Tibial nerve (tissue), 4 donors: ENCODE measurements at regions not wholly inside any gene's neighbourhood (a gene's known extent, or its start where the extent isn't known, plus 50 kb on each side); places are given as distances from the start of the nearest gene placed in this dataset.

Experiments
- DNase-seq, 2 donors: peaks; one replicate each; pipeline ENCODE4 v3.0.0-alpha.2; 2019; ENCODE audit warnings: low spot score in 2 of 2
- H3K27ac ChIP-seq, 4 donors: fragments of 200-600 bp; sonication (generic) in 3 of 4; one replicate each; pipeline ENCODE4 v1.5.1; 2017 to 2019; ENCODE audit warnings: mild to moderate bottlenecking in 1 of 4
- H3K27me3 ChIP-seq, 2 donors: fragments of 200-600 bp; sonication (generic) in 1 of 2; one replicate each; pipeline versions ENCODE4 v1.5.1 to v1.6.0; 2017 to 2019
- H3K36me3 ChIP-seq, 3 donors: fragments of 200-600 bp; sonication (generic); one replicate each; pipeline ENCODE4 v1.5.1; 2018 to 2019
- H3K4me1 ChIP-seq, 4 donors: fragments of 200-600 bp; sonication (generic) in 3 of 4; one replicate each; pipeline ENCODE4 v1.5.1; 2017 to 2019
- H3K4me3 ChIP-seq, 4 donors: fragments of 200-600 bp; sonication (generic) in 3 of 4; one replicate each; pipeline ENCODE4 v1.5.1; 2017 to 2019; ENCODE audit warnings: mild to moderate bottlenecking in 1 of 4, moderate library complexity in 1 of 4
- H3K9me3 ChIP-seq, 4 donors: fragments of 200-600 bp; sonication (generic) in 3 of 4; one replicate each; pipeline ENCODE4 v1.5.1; 2017 to 2019
- EP300 ChIP-seq, 2 donors: sonication (generic); formaldehyde crosslinking; IDR thresholded peaks; one replicate each; pipeline ENCODE4 v1.6.1; 2017; ENCODE audit warnings: antibody characterized with exemption in 2 of 2, mild to moderate bottlenecking in 1 of 2
- POLR2A ChIP-seq, 2 donors: fragments of 450-650 bp; IDR thresholded peaks; one replicate each; pipeline ENCODE4 v1.6.1; 2017; ENCODE audit warnings: antibody characterized with exemption in 2 of 2, mild to moderate bottlenecking in 2 of 2, moderate library complexity in 2 of 2
- WGBS, 2 donors: methylation state at CpG; one replicate each; pipeline ENCODE4 v1.1.5; 2018; 5-methylcytosine and 5-hydroxymethylcytosine counted together
- TF ChIP-seq, protein P1 (sequence below), 5 experiments: fragments of 200-600 bp in 3 of 5; fragments of 450-650 bp in 2 of 5; sonication (generic) in 3 of 5; IDR thresholded peaks; one replicate each; pipeline ENCODE4 v1.5.1; 2016 to 2019; ENCODE audit warnings: antibody characterized with exemption in 5 of 5, mild to moderate bottlenecking in 3 of 5, moderate library complexity in 2 of 5

- no peak overlapping the region for H3K4me3 ChIP-seq
- no peak for DNase-seq
- peak overlapping the region; percentile 37 to 86 (median 72) for H3K27ac ChIP-seq
- H3K4me1 ChIP-seq = peaks cover under 1 to 77% (median 48%) of the 10 kb centered on the region in 4 donors
- 81 to 82% methylated on average over 20 to 21 of the region's 21 CpGs for WGBS, 2 donors
- H3K9me3 ChIP-seq = no peaks in the 10 kb centered on the region
- peaks cover 0 to 44% (median 0%) of the 10 kb centered on the region in 3 donors for H3K36me3 ChIP-seq
- no peaks in the 10 kb centered on the region for H3K27me3 ChIP-seq
- TF ChIP-seq, protein P1, sequence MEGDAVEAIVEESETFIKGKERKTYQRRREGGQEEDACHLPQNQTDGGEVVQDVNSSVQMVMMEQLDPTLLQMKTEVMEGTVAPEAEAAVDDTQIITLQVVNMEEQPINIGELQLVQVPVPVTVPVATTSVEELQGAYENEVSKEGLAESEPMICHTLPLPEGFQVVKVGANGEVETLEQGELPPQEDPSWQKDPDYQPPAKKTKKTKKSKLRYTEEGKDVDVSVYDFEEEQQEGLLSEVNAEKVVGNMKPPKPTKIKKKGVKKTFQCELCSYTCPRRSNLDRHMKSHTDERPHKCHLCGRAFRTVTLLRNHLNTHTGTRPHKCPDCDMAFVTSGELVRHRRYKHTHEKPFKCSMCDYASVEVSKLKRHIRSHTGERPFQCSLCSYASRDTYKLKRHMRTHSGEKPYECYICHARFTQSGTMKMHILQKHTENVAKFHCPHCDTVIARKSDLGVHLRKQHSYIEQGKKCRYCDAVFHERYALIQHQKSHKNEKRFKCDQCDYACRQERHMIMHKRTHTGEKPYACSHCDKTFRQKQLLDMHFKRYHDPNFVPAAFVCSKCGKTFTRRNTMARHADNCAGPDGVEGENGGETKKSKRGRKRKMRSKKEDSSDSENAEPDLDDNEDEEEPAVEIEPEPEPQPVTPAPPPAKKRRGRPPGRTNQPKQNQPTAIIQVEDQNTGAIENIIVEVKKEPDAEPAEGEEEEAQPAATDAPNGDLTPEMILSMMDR (IDR thresholded peaks at IDR 0.05) = no peak
- no peak for TF ChIP-seq EP300 (IDR thresholded peaks at IDR 0.05)
- no peak for TF ChIP-seq POLR2A (IDR thresholded peaks at IDR 0.05)
These were observed 114.7 kb downstream of the NCOR2 start for GRCh38 chr12:124452576-124453331.

- Histone ChIP-seq H3K36me3 (peaks cover 0 to 43% (median 0%) of the 10 kb centered on the region in 3 donors), H3K27me3 (no peaks in the 10 kb centered on the region), H3K4me1 (peaks cover 0 to 67% (median 39%) of the 10 kb centered on the region in 4 donors), H3K9me3 (no peaks in the 10 kb centered on the region), H3K27ac (no peak overlapping the region), H3K4me3 (no peak overlapping the region)
- 63 to 67% methylated on average over 10 to 12 of the region's 12 CpGs for WGBS, 2 donors
- DNase-seq = no peak
- TF ChIP-seq POLR2A (IDR thresholded peaks at IDR 0.05) (no peak), EP300 (IDR thresholded peaks at IDR 0.05) (no peak)
- TF ChIP-seq, protein P1 (IDR thresholded peaks at IDR 0.05) = no peak
These were observed 115.7 kb downstream of the NCOR2 start for GRCh38 chr12:124451637-124452243.

- H3K4me1 ChIP-seq = peaks cover 0 to 62% (median 33%) of the 10 kb centered on the region in 4 donors
- H3K36me3 ChIP-seq = peaks cover 0 to 40% (median 0%) of the 10 kb centered on the region in 3 donors
- H3K27me3 ChIP-seq = no peaks in the 10 kb centered on the region
- TF ChIP-seq, protein P1 (IDR thresholded peaks at IDR 0.05) = no peak
- TF ChIP-seq EP300 (IDR thresholded peaks at IDR 0.05) (no peak), POLR2A (IDR thresholded peaks at IDR 0.05) (no peak)
- WGBS, 2 donors = 86 to 87% methylated on average over 11 of the region's 11 CpGs
- H3K27ac ChIP-seq = no peak overlapping the region
- no peaks in the 10 kb centered on the region for H3K9me3 ChIP-seq
- no peak overlapping the region for H3K4me3 ChIP-seq
- DNase-seq = no peak
These were observed 116.4 kb downstream of the NCOR2 start for GRCh38 chr12:124451016-124451415.

GRCh38 chr12:124450376-124450750, 117.0 kb downstream of the NCOR2 start:
- peak overlapping the region in 1 of 4 donors; percentile 31 for H3K27ac ChIP-seq

More at GRCh38 chr12:124450376-124450750, 117.0 kb downstream of the NCOR2 start:
- Histone ChIP-seq H3K36me3 (peaks cover 0 to 40% (median 0%) of the 10 kb centered on the region in 3 donors), H3K27me3 (no peaks in the 10 kb centered on the region), H3K9me3 (no peaks in the 10 kb centered on the region), H3K4me1 (peaks cover 0 to 57% (median 30%) of the 10 kb centered on the region in 4 donors), H3K4me3 (no peak overlapping the region)
- TF ChIP-seq EP300 (IDR thresholded peaks at IDR 0.05) = no peak
- no peak for TF ChIP-seq POLR2A (IDR thresholded peaks at IDR 0.05)
- TF ChIP-seq, protein P1 (IDR thresholded peaks at IDR 0.05) = no peak
- no peak for DNase-seq
- WGBS, 2 donors = 87 to 88% methylated on average over 15 of the region's 15 CpGs
